Activated B cell treated with CpG ODN at 0.5 μM for 24 hours (primary cell): ENCODE measurements at regions not wholly inside any gene's neighbourhood (a gene's known extent, or its start where the extent isn't known, plus 50 kb on each side); places are given as distances from the start of the nearest gene placed in this dataset.

Source experiments
- ATAC-seq: fragments of 200-7000 bp; cut with Tn5 transposase; one replicate; pipeline ENCODE4 v1.10.0; 2021; ENCODE audit warnings: low read depth, mild to moderate bottlenecking, moderate library complexity
- CTCF ChIA-PET: fragments of 350-600 bp; sonication (Branson Sonifier 250); formaldehyde crosslinking; loops from one replicate; lab custom pipeline; 2021; ENCODE audit warnings: antibody characterized with exemption; lab: Charles Lee
- POLR2A ChIA-PET: fragments of 350-600 bp; sonication (Branson Sonifier 250); formaldehyde crosslinking; loops from one replicate; lab custom pipeline; 2021; ENCODE audit warnings: antibody characterized with exemption; lab: Charles Lee
- DNase-seq: peaks from one replicate; pipeline ENCODE4 v3.0.0; 2022
- H3K27ac Mint-ChIP-seq: one replicate; pipeline ENCODE4 v1.8.0; 2020; ENCODE audit warnings: mixed read lengths
- H3K27me3 Mint-ChIP-seq: one replicate; pipeline ENCODE4 v1.8.0; 2021; ENCODE audit warnings: mixed read lengths
- H3K36me3 Mint-ChIP-seq: one replicate; pipeline ENCODE4 v1.8.0; 2021; ENCODE audit warnings: low read depth, mixed read lengths
- H3K4me1 Mint-ChIP-seq: one replicate; pipeline ENCODE4 v1.8.0; 2021; ENCODE audit warnings: mixed read lengths
- H3K4me3 Mint-ChIP-seq: one replicate; pipeline ENCODE4 v1.8.0; 2020; ENCODE audit warnings: mild to moderate bottlenecking, mixed read lengths
- H3K9me3 Mint-ChIP-seq: one replicate; pipeline ENCODE4 v1.8.0; 2020; ENCODE audit warnings: mixed read lengths
- intact Hi-C: fragments of 100-400 bp; cut with micrococcal nuclease; formaldehyde crosslinking; loops from one replicate; pipeline ENCODE4 v1.15.1; 2024
- TF ChIP-seq, protein P1 (sequence below): fragments of 200-600 bp; IDR thresholded peaks from one replicate; pipeline ENCODE4 v1.8.0; 2022; ENCODE audit warnings: antibody characterized with exemption, mild to moderate bottlenecking

DNA sequence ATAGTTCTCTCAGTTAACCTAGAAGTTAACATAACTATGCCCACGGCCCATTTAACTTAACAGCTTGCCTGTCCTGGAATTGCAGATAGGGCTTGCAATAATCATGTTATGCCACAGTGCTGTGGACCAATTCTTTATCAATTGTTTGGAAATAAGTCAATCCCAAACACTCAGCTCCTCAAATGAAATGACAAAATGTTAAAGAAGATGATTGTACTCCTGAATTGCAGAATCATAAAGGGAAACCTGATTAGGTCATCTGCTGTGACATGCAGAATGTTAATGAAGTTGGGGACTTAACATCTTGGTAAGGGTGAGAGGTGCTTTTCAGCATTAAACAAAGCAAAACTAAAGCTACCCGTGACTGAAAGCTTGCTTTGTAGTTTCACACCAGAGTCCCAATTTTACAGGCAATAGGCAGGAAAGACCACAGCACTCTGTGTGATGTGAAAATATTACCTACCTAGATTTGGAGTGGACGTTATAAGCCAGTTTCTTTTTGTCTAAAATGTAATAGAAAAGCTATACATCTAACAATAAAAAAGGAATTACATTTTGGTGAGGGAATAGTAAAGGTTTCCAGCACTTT, 364.0 kb downstream of the GPD2 start:
- CTCF ChIA-PET = no interaction called here
- no peak for ATAC-seq

DNA sequence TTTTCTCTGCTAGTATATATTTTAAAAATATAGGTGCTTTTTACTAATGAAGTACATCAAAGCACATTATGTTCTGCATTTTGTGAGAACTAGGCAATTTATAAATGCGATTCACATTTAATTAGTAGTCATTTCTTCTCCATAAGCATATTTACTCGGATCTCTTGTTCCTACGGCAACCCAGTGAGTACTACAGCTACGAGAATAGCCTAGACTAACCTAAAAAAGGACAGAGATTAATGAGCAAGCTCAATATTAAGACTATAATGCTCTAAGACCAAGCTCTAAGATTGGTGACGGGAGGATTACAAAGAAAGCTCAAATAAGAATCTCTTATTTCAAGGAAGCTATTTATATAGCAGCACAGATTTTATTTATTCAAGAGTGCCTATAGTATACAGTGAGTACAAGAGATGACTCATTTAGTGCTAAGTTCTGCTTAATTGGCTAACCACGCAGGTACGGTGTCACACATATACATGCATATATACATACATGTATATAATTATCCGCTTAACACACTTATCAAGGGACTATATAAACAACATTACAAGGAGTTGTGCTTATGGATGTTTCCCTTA, 364.7 kb downstream of the GPD2 start:
- DNase-seq (no peak), ATAC-seq (no peak)
- Mint-ChIP-seq H3K4me1 (no peaks in the 10 kb centered on the region), H3K4me3 (no peak overlapping the region), H3K9me3 (no peaks in the 10 kb centered on the region), H3K27me3 (no peaks in the 10 kb centered on the region), H3K36me3 (no peaks in the 10 kb centered on the region), H3K27ac (no peak overlapping the region)
- intact Hi-C loops = no loop called here
- POLR2A ChIA-PET = no interaction called here
- TF ChIP-seq, protein P1, sequence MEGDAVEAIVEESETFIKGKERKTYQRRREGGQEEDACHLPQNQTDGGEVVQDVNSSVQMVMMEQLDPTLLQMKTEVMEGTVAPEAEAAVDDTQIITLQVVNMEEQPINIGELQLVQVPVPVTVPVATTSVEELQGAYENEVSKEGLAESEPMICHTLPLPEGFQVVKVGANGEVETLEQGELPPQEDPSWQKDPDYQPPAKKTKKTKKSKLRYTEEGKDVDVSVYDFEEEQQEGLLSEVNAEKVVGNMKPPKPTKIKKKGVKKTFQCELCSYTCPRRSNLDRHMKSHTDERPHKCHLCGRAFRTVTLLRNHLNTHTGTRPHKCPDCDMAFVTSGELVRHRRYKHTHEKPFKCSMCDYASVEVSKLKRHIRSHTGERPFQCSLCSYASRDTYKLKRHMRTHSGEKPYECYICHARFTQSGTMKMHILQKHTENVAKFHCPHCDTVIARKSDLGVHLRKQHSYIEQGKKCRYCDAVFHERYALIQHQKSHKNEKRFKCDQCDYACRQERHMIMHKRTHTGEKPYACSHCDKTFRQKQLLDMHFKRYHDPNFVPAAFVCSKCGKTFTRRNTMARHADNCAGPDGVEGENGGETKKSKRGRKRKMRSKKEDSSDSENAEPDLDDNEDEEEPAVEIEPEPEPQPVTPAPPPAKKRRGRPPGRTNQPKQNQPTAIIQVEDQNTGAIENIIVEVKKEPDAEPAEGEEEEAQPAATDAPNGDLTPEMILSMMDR = no peak
- CTCF ChIA-PET = no interaction called here

More for the DNA sequence above, 364.0 kb downstream of the GPD2 start:
- no peaks in the 10 kb centered on the region for H3K9me3 Mint-ChIP-seq
- TF ChIP-seq, protein P1 = no peak
- no peak for DNase-seq
- no peak overlapping the region for H3K27ac Mint-ChIP-seq
- H3K4me3 Mint-ChIP-seq = no peak overlapping the region
- intact Hi-C loops = no loop called here
- no peaks in the 10 kb centered on the region for H3K36me3 Mint-ChIP-seq
- H3K27me3 Mint-ChIP-seq = no peaks in the 10 kb centered on the region
- POLR2A ChIA-PET = no interaction called here
- H3K4me1 Mint-ChIP-seq = no peaks in the 10 kb centered on the region

DNA sequence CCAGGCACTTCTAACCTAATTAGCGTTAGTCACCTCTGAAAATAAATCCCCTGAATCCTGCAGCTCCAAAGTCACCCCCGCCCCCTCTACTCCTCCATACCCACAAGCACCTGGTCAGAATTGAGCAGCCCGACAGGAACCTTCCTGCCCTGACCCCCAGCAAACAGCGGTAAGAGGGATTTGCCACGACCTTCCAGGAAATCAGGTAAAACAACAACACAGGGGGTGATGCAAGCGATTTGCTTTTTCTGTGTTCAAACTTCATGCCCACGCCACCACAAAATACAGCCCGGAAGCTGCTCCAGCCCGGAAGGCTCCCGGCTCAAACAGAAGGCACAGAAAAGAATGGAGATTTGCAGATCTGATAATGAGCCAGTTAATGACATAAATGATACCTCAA, 367.1 kb downstream of the GPD2 start:
- ChIA-PET POLR2A (no interaction called here), CTCF (no interaction called here)
- no peak for ATAC-seq
- Mint-ChIP-seq H3K4me3 (no peak overlapping the region), H3K27me3 (no peaks in the 10 kb centered on the region), H3K27ac (no peak overlapping the region), H3K9me3 (peaks cover 2% of the 10 kb centered on the region), H3K36me3 (no peaks in the 10 kb centered on the region), H3K4me1 (no peaks in the 10 kb centered on the region)
- no peak for DNase-seq
- TF ChIP-seq, protein P1 = no peak
- intact Hi-C loops = no loop called here

DNA sequence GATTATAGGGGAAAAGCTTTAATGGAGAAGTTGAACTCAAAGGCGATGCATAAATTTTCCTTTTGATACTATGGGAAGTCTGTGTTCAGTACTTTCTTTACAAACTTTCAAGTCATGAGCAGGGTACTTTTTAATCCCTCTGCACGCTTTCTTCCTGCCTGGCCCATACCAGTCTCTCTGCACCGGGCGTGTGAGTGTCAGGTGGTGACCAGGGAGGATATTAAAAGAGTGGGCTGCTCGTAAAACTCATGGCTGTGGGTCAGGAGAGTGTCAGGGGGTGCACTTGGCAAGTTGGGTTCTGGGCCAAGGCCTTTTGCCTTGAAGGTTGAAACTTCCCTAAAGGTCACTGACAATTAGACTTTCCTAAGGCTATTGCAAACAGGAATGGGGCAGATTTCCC, 367.8 kb downstream of the GPD2 start:
- ATAC-seq (no peak), DNase-seq (no peak)
- H3K36me3 Mint-ChIP-seq = no peaks in the 10 kb centered on the region
- peaks cover 2% of the 10 kb centered on the region for H3K9me3 Mint-ChIP-seq
- no peak overlapping the region for H3K4me3 Mint-ChIP-seq
- ChIA-PET CTCF (no interaction called here), POLR2A (no interaction called here)
- TF ChIP-seq, protein P1 = no peak
- H3K27me3 Mint-ChIP-seq = no peaks in the 10 kb centered on the region
- H3K4me1 Mint-ChIP-seq = no peaks in the 10 kb centered on the region
- intact Hi-C loops = no loop called here
- no peak overlapping the region for H3K27ac Mint-ChIP-seq

DNA sequence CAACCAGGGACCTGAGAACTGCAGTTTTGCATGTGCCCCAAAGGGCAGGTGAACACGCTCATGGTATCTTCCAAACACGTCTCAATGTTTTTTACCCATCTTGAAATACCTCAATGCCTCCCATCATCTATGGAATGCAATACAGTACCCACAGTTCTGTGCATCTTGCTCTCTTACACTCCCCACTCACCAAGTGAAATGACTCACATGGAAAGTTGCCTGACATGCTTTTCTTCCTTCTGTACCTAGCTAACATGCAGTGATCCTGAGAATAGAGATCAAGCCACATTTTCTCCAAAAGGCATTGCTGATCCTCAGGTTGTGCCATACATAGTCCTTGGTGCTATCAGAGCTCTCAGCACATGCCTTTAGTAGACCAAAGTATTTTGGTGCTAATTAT, 373.9 kb downstream of the GPD2 start:
- peaks cover 2% of the 10 kb centered on the region for H3K9me3 Mint-ChIP-seq
- H3K4me1 Mint-ChIP-seq = no peaks in the 10 kb centered on the region
- TF ChIP-seq, protein P1 = no peak
- intact Hi-C loops = no loop called here
- H3K27ac Mint-ChIP-seq = no peak overlapping the region
- CTCF ChIA-PET = no interaction called here
- no peak overlapping the region for H3K4me3 Mint-ChIP-seq
- no peaks in the 10 kb centered on the region for H3K36me3 Mint-ChIP-seq
- POLR2A ChIA-PET = no interaction called here
- no peak for DNase-seq
- no peaks in the 10 kb centered on the region for H3K27me3 Mint-ChIP-seq
- ATAC-seq = no peak
